ENCODE measurements at regions not wholly inside any gene's neighbourhood (a gene's known extent, or its start where the extent isn't known, plus 50 kb on each side); places are given as distances from the start of the nearest gene placed in this dataset.

DNA sequence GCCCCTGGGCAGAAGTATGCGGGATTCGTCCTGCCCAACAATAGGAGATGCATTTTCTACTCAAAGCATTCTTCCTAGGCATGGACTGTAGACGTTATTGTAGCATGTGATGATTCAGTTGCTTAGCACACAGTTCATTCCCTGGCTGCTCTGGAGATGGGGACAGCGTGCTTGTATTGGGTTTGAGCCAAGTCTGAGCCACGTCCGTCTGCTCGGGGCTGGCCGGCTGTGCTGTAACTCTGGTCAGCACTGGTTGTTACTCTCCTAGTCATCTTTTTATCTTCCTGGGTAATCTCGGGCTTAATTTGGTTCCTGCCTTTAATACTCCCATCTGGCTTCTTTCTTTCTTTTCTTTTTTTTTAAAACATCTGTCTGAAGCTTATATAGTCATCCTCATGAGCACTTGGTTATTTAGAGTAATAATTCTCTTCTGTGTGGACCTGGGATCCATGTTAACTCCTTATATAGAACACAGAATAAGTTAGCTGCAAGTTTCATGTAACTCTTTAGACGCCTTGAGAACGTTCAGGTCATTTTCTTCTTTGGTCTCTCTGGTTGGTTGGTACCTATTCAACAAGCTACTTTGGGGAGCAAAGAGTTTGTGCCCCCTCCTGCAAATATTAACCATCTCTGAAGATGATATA lies 118.8 kb upstream of the RPS23 start:
- Histone ChIP-seq H3K27me3 (ENCODE audit: control insufficient read depth, insufficient read depth, low read length) (no peaks in the 10 kb centered on the region), H3K4me1 (ENCODE audit: control insufficient read depth, insufficient read depth, low read length) (peaks cover 3% of the 10 kb centered on the region), H3K4me3 (ENCODE audit: low read depth, low read length) (no peak overlapping the region), H3K9me3 (ENCODE audit: control insufficient read depth, insufficient read depth, low read length) (no peaks in the 10 kb centered on the region), H3K27ac (ENCODE audit: low read depth, low read length) (peak overlapping the region; percentile 35), H3K36me3 (ENCODE audit: control insufficient read depth, insufficient read depth, low read length) (no peaks in the 10 kb centered on the region)
- 20% methylated on average over 5 of the region's 11 CpGs for WGBS (ENCODE audit: insufficient coverage)
- peak; percentile 21 to 79 (median 34) for DNase-seq (ENCODE audit: low read depth in 4 of 6, low spot score in 6 of 6)

DNA sequence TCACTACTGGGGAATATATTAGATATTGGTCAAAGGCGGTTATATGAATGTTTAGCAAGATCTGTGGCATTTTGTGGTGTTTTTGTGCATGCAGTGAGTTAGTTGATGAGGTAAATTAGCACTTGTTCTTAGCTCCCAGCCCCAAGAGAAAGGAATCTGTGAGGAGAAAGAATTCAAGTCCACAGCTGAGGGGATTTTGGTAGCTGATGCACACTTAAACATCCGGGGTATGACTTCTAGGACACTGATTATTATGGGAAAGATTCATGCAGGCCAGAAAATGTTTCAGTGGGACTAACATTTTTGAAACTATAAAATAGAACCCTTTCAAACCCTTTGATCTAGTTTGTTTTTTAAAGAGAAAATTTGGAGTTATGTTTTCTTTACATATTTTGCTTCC lies 118.2 kb upstream of the RPS23 start:
- peaks cover 3% of the 10 kb centered on the region for H3K4me1 ChIP-seq (ENCODE audit: control insufficient read depth, insufficient read depth, low read length)
- no peak overlapping the region for H3K4me3 ChIP-seq (ENCODE audit: low read depth, low read length)
- no peaks in the 10 kb centered on the region for H3K27me3 ChIP-seq (ENCODE audit: control insufficient read depth, insufficient read depth, low read length)
- H3K9me3 ChIP-seq (ENCODE audit: control insufficient read depth, insufficient read depth, low read length) = no peaks in the 10 kb centered on the region
- peak overlapping the region; percentile 33 for H3K27ac ChIP-seq (ENCODE audit: low read depth, low read length)
- DNase-seq (ENCODE audit: low read depth in 4 of 6, low spot score in 6 of 6) = no peak
- no peaks in the 10 kb centered on the region for H3K36me3 ChIP-seq (ENCODE audit: control insufficient read depth, insufficient read depth, low read length)
- WGBS (ENCODE audit: insufficient coverage) = no CpG with 5 or more reads among the region's 2 CpGs

DNA sequence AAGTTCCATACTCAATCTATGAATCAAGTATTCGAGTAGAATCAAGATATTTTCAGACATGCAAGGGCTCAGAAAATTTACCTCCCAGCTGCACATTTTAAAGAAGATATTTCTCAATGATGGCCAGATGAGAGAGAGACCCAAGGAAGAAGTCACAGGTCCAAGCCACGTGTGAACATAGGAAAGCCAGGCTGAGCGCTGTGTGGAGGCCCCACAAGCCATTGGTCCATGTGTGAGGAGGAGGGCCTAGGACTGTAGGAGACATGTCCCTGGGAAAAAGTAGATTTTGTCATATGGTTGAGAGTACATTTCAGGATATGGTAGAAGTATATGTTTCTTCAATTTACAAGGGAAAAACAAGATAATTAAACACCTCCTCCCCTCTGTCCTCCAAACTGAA lies 115.8 kb upstream of the RPS23 start:
- DNase-seq (ENCODE audit: low read depth in 4 of 6, low spot score in 6 of 6) = no peak
- Histone ChIP-seq H3K4me1 (ENCODE audit: control insufficient read depth, insufficient read depth, low read length) (peaks cover 3% of the 10 kb centered on the region), H3K36me3 (ENCODE audit: control insufficient read depth, insufficient read depth, low read length) (no peaks in the 10 kb centered on the region), H3K9me3 (ENCODE audit: control insufficient read depth, insufficient read depth, low read length) (no peaks in the 10 kb centered on the region), H3K27me3 (ENCODE audit: control insufficient read depth, insufficient read depth, low read length) (no peaks in the 10 kb centered on the region), H3K4me3 (ENCODE audit: low read depth, low read length) (no peak overlapping the region), H3K27ac (ENCODE audit: low read depth, low read length) (no peak overlapping the region)
- 87% methylated on average over 2 of the region's 3 CpGs for WGBS (ENCODE audit: insufficient coverage)

DNA sequence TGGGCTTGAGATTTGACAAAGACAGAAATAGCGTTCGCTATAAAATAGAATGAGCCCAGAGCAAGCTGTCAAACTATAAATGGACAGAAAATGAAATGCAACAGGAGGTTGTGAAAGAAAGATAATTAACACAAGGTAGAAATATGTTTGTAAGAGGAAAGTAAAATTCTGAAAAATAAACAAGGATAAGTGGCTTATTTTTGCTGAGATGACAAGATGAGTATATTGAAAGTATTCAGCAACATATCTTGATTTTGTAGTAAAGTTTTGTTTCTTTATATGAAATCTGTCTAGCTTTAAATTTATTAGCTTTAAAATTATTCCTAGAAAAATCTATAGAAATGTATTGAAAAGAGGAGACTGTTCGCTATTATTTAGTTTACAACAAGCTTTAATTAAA lies 111.9 kb upstream of the RPS23 start:
- Histone ChIP-seq H3K9me3 (ENCODE audit: control insufficient read depth, insufficient read depth, low read length) (no peaks in the 10 kb centered on the region), H3K36me3 (ENCODE audit: control insufficient read depth, insufficient read depth, low read length) (no peaks in the 10 kb centered on the region), H3K27ac (ENCODE audit: low read depth, low read length) (no peak overlapping the region), H3K4me1 (ENCODE audit: control insufficient read depth, insufficient read depth, low read length) (no peaks in the 10 kb centered on the region), H3K27me3 (ENCODE audit: control insufficient read depth, insufficient read depth, low read length) (no peaks in the 10 kb centered on the region), H3K4me3 (ENCODE audit: low read depth, low read length) (no peak overlapping the region)
- 79% methylated on average over 2 of the region's 3 CpGs for WGBS (ENCODE audit: insufficient coverage)
- no peak for DNase-seq (ENCODE audit: low read depth in 4 of 6, low spot score in 6 of 6)

DNA sequence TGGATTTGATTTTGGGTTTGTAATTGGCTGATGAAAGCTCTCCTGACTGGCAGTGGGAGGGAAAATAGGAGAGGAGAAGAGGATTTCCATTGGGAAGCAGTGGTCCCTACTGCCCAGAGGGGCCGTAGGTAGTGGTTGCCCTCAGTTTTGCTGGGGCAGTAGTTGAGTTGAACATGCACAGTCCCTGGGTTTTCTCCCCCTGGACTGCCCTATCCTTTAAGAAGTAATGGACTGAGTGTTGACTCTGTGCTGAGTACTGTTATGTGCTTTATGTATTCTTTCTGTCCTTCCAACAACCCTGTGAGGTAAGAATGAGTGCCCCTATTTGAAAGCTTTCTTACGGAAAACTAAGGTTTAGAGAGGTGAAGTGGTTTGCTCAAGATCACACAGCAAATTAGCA lies 111.2 kb upstream of the RPS23 start:
- no peak for DNase-seq (ENCODE audit: low read depth in 4 of 6, low spot score in 6 of 6)
- no peak overlapping the region for H3K4me3 ChIP-seq (ENCODE audit: low read depth, low read length)
- no peak overlapping the region for H3K27ac ChIP-seq (ENCODE audit: low read depth, low read length)
- H3K9me3 ChIP-seq (ENCODE audit: control insufficient read depth, insufficient read depth, low read length) = no peaks in the 10 kb centered on the region
- WGBS (ENCODE audit: insufficient coverage) = 83% methylated on average over 1 of the region's 2 CpGs
- no peaks in the 10 kb centered on the region for H3K4me1 ChIP-seq (ENCODE audit: control insufficient read depth, insufficient read depth, low read length)
- H3K36me3 ChIP-seq (ENCODE audit: control insufficient read depth, insufficient read depth, low read length) = no peaks in the 10 kb centered on the region
- H3K27me3 ChIP-seq (ENCODE audit: control insufficient read depth, insufficient read depth, low read length) = no peaks in the 10 kb centered on the region

DNA sequence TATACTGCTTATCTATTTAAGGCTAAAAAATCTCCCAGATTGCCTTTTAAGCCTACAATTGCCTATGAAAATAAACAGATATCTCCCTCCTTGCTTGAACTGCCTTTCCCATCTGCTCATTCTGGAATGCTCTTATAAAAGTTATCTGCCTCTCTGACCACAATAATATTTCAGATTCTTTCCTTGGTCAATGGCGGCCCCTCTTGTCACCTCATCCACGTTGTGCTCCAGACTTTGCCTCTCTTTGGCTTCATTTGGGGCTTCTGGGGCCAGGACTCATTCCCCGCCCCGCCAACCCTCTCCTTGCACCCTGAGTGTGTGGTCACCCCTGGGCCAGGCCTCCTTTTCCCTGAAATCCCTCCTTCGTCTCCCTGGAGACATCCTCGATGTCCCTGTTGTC lies 110.0 kb upstream of the RPS23 start:
- H3K4me1 ChIP-seq (ENCODE audit: control insufficient read depth, insufficient read depth, low read length) = no peaks in the 10 kb centered on the region

DNA sequence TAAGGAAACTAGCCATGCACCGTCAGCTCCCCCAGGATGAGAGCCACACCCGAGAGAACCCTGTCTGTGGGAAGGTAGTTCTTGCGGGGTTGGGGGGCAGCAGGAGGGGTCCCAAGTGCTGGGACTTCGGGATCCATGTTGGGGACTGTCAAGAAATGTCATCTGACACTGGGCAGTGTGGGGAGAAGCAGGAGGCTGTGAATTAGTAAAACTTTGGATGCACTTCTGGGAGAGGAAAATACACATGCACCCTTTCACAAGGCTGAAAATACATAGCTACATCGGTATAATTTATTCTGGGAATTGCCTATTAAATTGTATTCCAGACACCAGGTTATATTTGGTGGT lies 109.6 kb upstream of the RPS23 start:
- Histone ChIP-seq H3K27ac (ENCODE audit: low read depth, low read length) (no peak overlapping the region), H3K9me3 (ENCODE audit: control insufficient read depth, insufficient read depth, low read length) (no peaks in the 10 kb centered on the region), H3K4me1 (ENCODE audit: control insufficient read depth, insufficient read depth, low read length) (no peaks in the 10 kb centered on the region), H3K4me3 (ENCODE audit: low read depth, low read length) (no peak overlapping the region), H3K36me3 (ENCODE audit: control insufficient read depth, insufficient read depth, low read length) (no peaks in the 10 kb centered on the region), H3K27me3 (ENCODE audit: control insufficient read depth, insufficient read depth, low read length) (no peaks in the 10 kb centered on the region)
- 79% methylated on average over 3 of the region's 5 CpGs for WGBS (ENCODE audit: insufficient coverage)
- no peak for DNase-seq (ENCODE audit: low read depth in 4 of 6, low spot score in 6 of 6)

More for the DNA sequence above, 110.0 kb upstream of the RPS23 start:
- Histone ChIP-seq H3K27ac (ENCODE audit: low read depth, low read length) (no peak overlapping the region), H3K27me3 (ENCODE audit: control insufficient read depth, insufficient read depth, low read length) (no peaks in the 10 kb centered on the region), H3K36me3 (ENCODE audit: control insufficient read depth, insufficient read depth, low read length) (no peaks in the 10 kb centered on the region), H3K9me3 (ENCODE audit: control insufficient read depth, insufficient read depth, low read length) (no peaks in the 10 kb centered on the region), H3K4me3 (ENCODE audit: low read depth, low read length) (no peak overlapping the region)
- WGBS (ENCODE audit: insufficient coverage) = 87% methylated on average over 6 of the region's 6 CpGs
- DNase-seq (ENCODE audit: low read depth in 4 of 6, low spot score in 6 of 6) = no peak

DNA sequence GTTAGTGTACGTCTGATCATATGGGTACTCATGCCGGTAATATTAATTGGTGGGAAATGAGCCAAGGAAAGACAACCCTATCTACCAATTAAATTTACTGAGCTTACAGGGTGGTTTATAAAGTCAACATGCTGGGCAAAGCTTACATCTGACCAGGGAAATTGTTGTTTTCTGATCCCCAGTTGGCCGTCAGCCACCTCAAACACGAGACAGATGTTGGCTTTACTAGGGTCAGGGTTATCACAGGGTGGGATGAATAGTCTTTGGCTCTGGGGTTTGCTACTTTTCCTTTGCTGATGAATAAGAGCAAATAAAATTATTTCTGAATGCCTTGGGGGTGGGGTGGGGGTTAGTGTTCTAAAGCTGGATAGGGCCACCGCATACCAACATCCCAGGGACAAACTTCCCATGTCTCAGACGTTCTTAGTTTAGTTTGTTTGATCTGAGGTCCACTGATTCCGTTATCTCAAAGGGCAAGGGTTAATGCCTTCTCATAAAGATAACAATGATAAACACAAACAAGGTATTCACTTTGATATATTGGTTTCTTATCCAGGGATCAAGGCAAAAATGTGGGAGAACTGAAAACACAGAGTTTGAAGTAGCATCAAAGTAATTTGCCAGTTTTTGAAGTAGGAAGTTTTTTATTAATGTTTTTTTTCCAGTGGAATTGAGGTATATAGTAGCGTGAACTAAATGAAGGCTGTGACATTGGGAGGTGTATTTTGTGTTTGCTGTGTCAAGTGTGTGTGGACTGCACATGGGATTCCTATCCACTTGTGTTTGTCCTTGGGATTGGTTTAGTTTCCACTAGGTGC lies 109.1 kb upstream of the RPS23 start:
- Histone ChIP-seq H3K4me1 (ENCODE audit: control insufficient read depth, insufficient read depth, low read length) (no peaks in the 10 kb centered on the region), H3K27ac (ENCODE audit: low read depth, low read length) (no peak overlapping the region)
- WGBS (ENCODE audit: insufficient coverage) = 95% methylated on average over 3 of the region's 8 CpGs

DNA sequence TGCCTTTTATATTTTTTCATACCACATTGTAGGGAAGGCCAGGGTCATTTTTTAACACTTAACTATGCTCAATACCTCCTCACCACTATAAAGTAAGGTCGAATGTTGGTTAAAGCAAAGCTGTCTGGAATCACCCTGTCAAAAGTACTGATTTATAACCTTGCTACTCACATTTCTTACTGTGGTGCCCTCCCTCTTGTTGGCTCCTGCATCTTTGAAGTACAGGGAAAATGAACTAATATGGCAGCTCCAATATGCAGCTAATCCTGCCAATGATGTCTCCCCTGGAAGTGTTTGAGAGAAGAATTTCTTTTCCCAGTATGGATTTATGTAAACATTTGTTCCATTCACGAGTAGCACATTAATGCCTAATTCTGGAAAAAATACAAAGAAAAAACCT lies 108.4 kb upstream of the RPS23 start:
- WGBS (ENCODE audit: insufficient coverage) = no CpG with 5 or more reads among the region's 2 CpGs
- H3K27ac ChIP-seq (ENCODE audit: low read depth, low read length) = no peak overlapping the region
- DNase-seq (ENCODE audit: low read depth in 4 of 6, low spot score in 6 of 6) = no peak
- no peaks in the 10 kb centered on the region for H3K4me1 ChIP-seq (ENCODE audit: control insufficient read depth, insufficient read depth, low read length)
- no peaks in the 10 kb centered on the region for H3K27me3 ChIP-seq (ENCODE audit: control insufficient read depth, insufficient read depth, low read length)
- H3K4me3 ChIP-seq (ENCODE audit: low read depth, low read length) = no peak overlapping the region
- no peaks in the 10 kb centered on the region for H3K36me3 ChIP-seq (ENCODE audit: control insufficient read depth, insufficient read depth, low read length)
- no peaks in the 10 kb centered on the region for H3K9me3 ChIP-seq (ENCODE audit: control insufficient read depth, insufficient read depth, low read length)

More for the DNA sequence above, 109.1 kb upstream of the RPS23 start:
- no peak overlapping the region for H3K4me3 ChIP-seq (ENCODE audit: low read depth, low read length)
- no peaks in the 10 kb centered on the region for H3K36me3 ChIP-seq (ENCODE audit: control insufficient read depth, insufficient read depth, low read length)
- no peaks in the 10 kb centered on the region for H3K9me3 ChIP-seq (ENCODE audit: control insufficient read depth, insufficient read depth, low read length)
- peak in 1 of 6 donors; percentile 17 for DNase-seq (ENCODE audit: low read depth in 4 of 6, low spot score in 6 of 6)
- H3K27me3 ChIP-seq (ENCODE audit: control insufficient read depth, insufficient read depth, low read length) = no peaks in the 10 kb centered on the region
